ENCODE measurements at regions not wholly inside any gene's neighbourhood (a gene's known extent, or its start where the extent isn't known, plus 50 kb on each side); places are given as distances from the start of the nearest gene placed in this dataset.

- H3K18ac ChIP-seq (ENCODE audit: low read length) = no peak overlapping the region
- WGBS (ENCODE audit: extremely low coverage, insufficient coverage, low lambda C conversion rate) = no CpG with 5 or more reads among the region's 2 CpGs
- no peaks in the 10 kb centered on the region for H3K27me3 ChIP-seq (ENCODE audit: insufficient read depth, low read length, poor library complexity)
- H2AK5ac ChIP-seq (ENCODE audit: low read length) = no peak overlapping the region
- no peak overlapping the region for H3K23ac ChIP-seq (ENCODE audit: low read length)
- H3K4ac ChIP-seq (ENCODE audit: low read depth, low read length) = no peak overlapping the region
- no peaks in the 10 kb centered on the region for H3K4me1 ChIP-seq (ENCODE audit: control insufficient read depth, low read depth, low read length)
- H2BK120ac ChIP-seq (ENCODE audit: low read depth, low read length) = no peak overlapping the region
- no peak overlapping the region for H4K5ac ChIP-seq (ENCODE audit: low read length)
- H3K4me2 ChIP-seq (ENCODE audit: low read length) = no peak overlapping the region
- H3K36me3 ChIP-seq (ENCODE audit: control insufficient read depth, insufficient read depth, low read length) = no peaks in the 10 kb centered on the region
- no peak for DNase-seq
- no peak overlapping the region for H3K56ac ChIP-seq (ENCODE audit: low read length)
- no peak overlapping the region for H3K9ac ChIP-seq (ENCODE audit: low read length)
- H3K27ac ChIP-seq (ENCODE audit: low read depth, low read length) = no peak overlapping the region
- no peak overlapping the region for H2BK15ac ChIP-seq (replicated peaks; ENCODE audit: low read depth)
- no peak overlapping the region for H4K8ac ChIP-seq (ENCODE audit: low read depth, low read length)
- no peak overlapping the region for H3K4me3 ChIP-seq (ENCODE audit: low read length)
- no peaks in the 10 kb centered on the region for H3K79me2 ChIP-seq (ENCODE audit: control insufficient read depth, insufficient read depth, low read length)
- no peak overlapping the region for H2BK5ac ChIP-seq (ENCODE audit: low read length)
- no peaks in the 10 kb centered on the region for H3K79me1 ChIP-seq (ENCODE audit: low read length)
These were observed 342.9 kb upstream of the PLXNA2 start for GRCh38 chr1:208587110-208587509.

- no peak overlapping the region for H4K5ac ChIP-seq (ENCODE audit: low read length)
- H3K4me1 ChIP-seq (ENCODE audit: control insufficient read depth, low read depth, low read length) = no peaks in the 10 kb centered on the region
- no peak overlapping the region for H3K4me3 ChIP-seq (ENCODE audit: low read length)
- no peaks in the 10 kb centered on the region for H3K36me3 ChIP-seq (ENCODE audit: control insufficient read depth, insufficient read depth, low read length)
- H2BK120ac ChIP-seq (ENCODE audit: low read depth, low read length) = no peak overlapping the region
- no peak overlapping the region for H3K4ac ChIP-seq (ENCODE audit: low read depth, low read length)
- no CpG with 5 or more reads among the region's 2 CpGs for WGBS (ENCODE audit: extremely low coverage, insufficient coverage, low lambda C conversion rate)
- H4K8ac ChIP-seq (ENCODE audit: low read depth, low read length) = no peak overlapping the region
- H3K23ac ChIP-seq (ENCODE audit: low read length) = no peak overlapping the region
- no peaks in the 10 kb centered on the region for H3K27me3 ChIP-seq (ENCODE audit: insufficient read depth, low read length, poor library complexity)
- no peak overlapping the region for H3K18ac ChIP-seq (ENCODE audit: low read length)
- no peak for DNase-seq
- no peak overlapping the region for H2BK5ac ChIP-seq (ENCODE audit: low read length)
- no peak overlapping the region for H3K56ac ChIP-seq (ENCODE audit: low read length)
- H3K79me2 ChIP-seq (ENCODE audit: control insufficient read depth, insufficient read depth, low read length) = no peaks in the 10 kb centered on the region
- H2BK15ac ChIP-seq (replicated peaks; ENCODE audit: low read depth) = no peak overlapping the region
- no peaks in the 10 kb centered on the region for H3K79me1 ChIP-seq (ENCODE audit: low read length)
- no peak overlapping the region for H3K27ac ChIP-seq (ENCODE audit: low read depth, low read length)
- no peak overlapping the region for H3K9ac ChIP-seq (ENCODE audit: low read length)
- H2AK5ac ChIP-seq (ENCODE audit: low read length) = no peak overlapping the region
- H3K4me2 ChIP-seq (ENCODE audit: low read length) = no peak overlapping the region
These were observed 349.3 kb upstream of the PLXNA2 start for GRCh38 chr1:208593306-208594006.

GRCh38 chr1:208595236-208595635 lies 351.1 kb upstream of the PLXNA2 start:
- H4K5ac ChIP-seq (ENCODE audit: low read length) = no peak overlapping the region
- no peak overlapping the region for H2BK15ac ChIP-seq (replicated peaks; ENCODE audit: low read depth)
- no peak overlapping the region for H3K4me2 ChIP-seq (ENCODE audit: low read length)
- H3K9ac ChIP-seq (ENCODE audit: low read length) = no peak overlapping the region
- H2AK5ac ChIP-seq (ENCODE audit: low read length) = no peak overlapping the region
- H2BK5ac ChIP-seq (ENCODE audit: low read length) = no peak overlapping the region
- H3K27ac ChIP-seq (ENCODE audit: low read depth, low read length) = no peak overlapping the region
- H3K27me3 ChIP-seq (ENCODE audit: insufficient read depth, low read length, poor library complexity) = no peaks in the 10 kb centered on the region
- H3K18ac ChIP-seq (ENCODE audit: low read length) = no peak overlapping the region
- H2BK120ac ChIP-seq (ENCODE audit: low read depth, low read length) = no peak overlapping the region
- no peaks in the 10 kb centered on the region for H3K4me1 ChIP-seq (ENCODE audit: control insufficient read depth, low read depth, low read length)
- DNase-seq = no peak
- H4K8ac ChIP-seq (ENCODE audit: low read depth, low read length) = no peak overlapping the region
- no peaks in the 10 kb centered on the region for H3K79me2 ChIP-seq (ENCODE audit: control insufficient read depth, insufficient read depth, low read length)
- no peak overlapping the region for H3K56ac ChIP-seq (ENCODE audit: low read length)
- H3K36me3 ChIP-seq (ENCODE audit: control insufficient read depth, insufficient read depth, low read length) = no peaks in the 10 kb centered on the region
- H3K4me3 ChIP-seq (ENCODE audit: low read length) = no peak overlapping the region
- H3K79me1 ChIP-seq (ENCODE audit: low read length) = no peaks in the 10 kb centered on the region
- no peak overlapping the region for H3K23ac ChIP-seq (ENCODE audit: low read length)
- no CpG with 5 or more reads among the region's 3 CpGs for WGBS (ENCODE audit: extremely low coverage, insufficient coverage, low lambda C conversion rate)
- no peak overlapping the region for H3K4ac ChIP-seq (ENCODE audit: low read depth, low read length)

GRCh38 chr1:208595745-208596144 lies 351.6 kb upstream of the PLXNA2 start:
- WGBS (ENCODE audit: extremely low coverage, insufficient coverage, low lambda C conversion rate) = no CpG with 5 or more reads among the region's 4 CpGs
- Histone ChIP-seq H3K18ac (ENCODE audit: low read length) (no peak overlapping the region), H4K5ac (ENCODE audit: low read length) (no peak overlapping the region), H3K27ac (ENCODE audit: low read depth, low read length) (no peak overlapping the region), H3K79me2 (ENCODE audit: control insufficient read depth, insufficient read depth, low read length) (no peaks in the 10 kb centered on the region), H3K4me3 (ENCODE audit: low read length) (no peak overlapping the region), H4K8ac (ENCODE audit: low read depth, low read length) (no peak overlapping the region), H3K9ac (ENCODE audit: low read length) (no peak overlapping the region), H2AK5ac (ENCODE audit: low read length) (no peak overlapping the region), H2BK15ac (replicated peaks; ENCODE audit: low read depth) (no peak overlapping the region), H3K4ac (ENCODE audit: low read depth, low read length) (no peak overlapping the region), H2BK120ac (ENCODE audit: low read depth, low read length) (no peak overlapping the region), H3K27me3 (ENCODE audit: insufficient read depth, low read length, poor library complexity) (no peaks in the 10 kb centered on the region), H3K4me2 (ENCODE audit: low read length) (no peak overlapping the region), H3K4me1 (ENCODE audit: control insufficient read depth, low read depth, low read length) (no peaks in the 10 kb centered on the region), H2BK5ac (ENCODE audit: low read length) (no peak overlapping the region), H3K36me3 (ENCODE audit: control insufficient read depth, insufficient read depth, low read length) (no peaks in the 10 kb centered on the region), H3K79me1 (ENCODE audit: low read length) (no peaks in the 10 kb centered on the region), H3K56ac (ENCODE audit: low read length) (no peak overlapping the region), H3K23ac (ENCODE audit: low read length) (no peak overlapping the region)
- DNase-seq = no peak

GRCh38 chr1:208597571-208597970 lies 353.4 kb upstream of the PLXNA2 start:
- Histone ChIP-seq H3K79me1 (ENCODE audit: low read length) (no peaks in the 10 kb centered on the region), H2BK5ac (ENCODE audit: low read length) (no peak overlapping the region), H2BK120ac (ENCODE audit: low read depth, low read length) (no peak overlapping the region), H3K4me3 (ENCODE audit: low read length) (no peak overlapping the region), H3K56ac (ENCODE audit: low read length) (no peak overlapping the region), H3K79me2 (ENCODE audit: control insufficient read depth, insufficient read depth, low read length) (no peaks in the 10 kb centered on the region), H3K4ac (ENCODE audit: low read depth, low read length) (no peak overlapping the region), H3K23ac (ENCODE audit: low read length) (no peak overlapping the region), H3K4me1 (ENCODE audit: control insufficient read depth, low read depth, low read length) (no peaks in the 10 kb centered on the region), H2AK5ac (ENCODE audit: low read length) (no peak overlapping the region), H3K27ac (ENCODE audit: low read depth, low read length) (no peak overlapping the region), H2BK15ac (replicated peaks; ENCODE audit: low read depth) (no peak overlapping the region), H3K27me3 (ENCODE audit: insufficient read depth, low read length, poor library complexity) (no peaks in the 10 kb centered on the region), H4K8ac (ENCODE audit: low read depth, low read length) (no peak overlapping the region), H3K9ac (ENCODE audit: low read length) (no peak overlapping the region), H4K5ac (ENCODE audit: low read length) (no peak overlapping the region), H3K36me3 (ENCODE audit: control insufficient read depth, insufficient read depth, low read length) (no peaks in the 10 kb centered on the region), H3K4me2 (ENCODE audit: low read length) (no peak overlapping the region), H3K18ac (ENCODE audit: low read length) (no peak overlapping the region)
- DNase-seq = no peak
- WGBS (ENCODE audit: extremely low coverage, insufficient coverage, low lambda C conversion rate) = no CpG with 5 or more reads among the region's 1 CpG

GRCh38 chr1:208598021-208598420 lies 353.8 kb upstream of the PLXNA2 start:
- Histone ChIP-seq H3K79me2 (ENCODE audit: control insufficient read depth, insufficient read depth, low read length) (no peaks in the 10 kb centered on the region), H3K4me1 (ENCODE audit: control insufficient read depth, low read depth, low read length) (no peaks in the 10 kb centered on the region), H2BK15ac (replicated peaks; ENCODE audit: low read depth) (no peak overlapping the region), H4K5ac (ENCODE audit: low read length) (no peak overlapping the region), H3K23ac (ENCODE audit: low read length) (no peak overlapping the region), H2BK5ac (ENCODE audit: low read length) (no peak overlapping the region), H3K79me1 (ENCODE audit: low read length) (no peaks in the 10 kb centered on the region), H3K18ac (ENCODE audit: low read length) (no peak overlapping the region), H2BK120ac (ENCODE audit: low read depth, low read length) (no peak overlapping the region), H3K4me2 (ENCODE audit: low read length) (no peak overlapping the region), H3K4me3 (ENCODE audit: low read length) (no peak overlapping the region), H3K27ac (ENCODE audit: low read depth, low read length) (no peak overlapping the region), H2AK5ac (ENCODE audit: low read length) (no peak overlapping the region), H3K36me3 (ENCODE audit: control insufficient read depth, insufficient read depth, low read length) (no peaks in the 10 kb centered on the region), H3K4ac (ENCODE audit: low read depth, low read length) (no peak overlapping the region), H4K8ac (ENCODE audit: low read depth, low read length) (no peak overlapping the region), H3K27me3 (ENCODE audit: insufficient read depth, low read length, poor library complexity) (no peaks in the 10 kb centered on the region), H3K9ac (ENCODE audit: low read length) (no peak overlapping the region), H3K56ac (ENCODE audit: low read length) (no peak overlapping the region)
- no peak for DNase-seq
- WGBS (ENCODE audit: extremely low coverage, insufficient coverage, low lambda C conversion rate) = no CpG with 5 or more reads among the region's 4 CpGs
